GM12872 (cell line): ENCODE measurements at regions not wholly inside any gene's neighbourhood (a gene's known extent, or its start where the extent isn't known, plus 50 kb on each side); places are given as distances from the start of the nearest gene placed in this dataset.

Experiments
- CTCF ChIP-seq: IDR thresholded peaks from 3 replicates; pipeline ENCODE4 v1.5.1; 2011; ENCODE audit warnings: low read depth, mild to moderate bottlenecking, low read length, moderate library complexity; ENCODE audit not compliant: insufficient read depth

GRCh38 chr10:105351187-105351586 is 710.1 kb downstream of the SORCS3 start:
- TF ChIP-seq CTCF = no peak

DNA sequence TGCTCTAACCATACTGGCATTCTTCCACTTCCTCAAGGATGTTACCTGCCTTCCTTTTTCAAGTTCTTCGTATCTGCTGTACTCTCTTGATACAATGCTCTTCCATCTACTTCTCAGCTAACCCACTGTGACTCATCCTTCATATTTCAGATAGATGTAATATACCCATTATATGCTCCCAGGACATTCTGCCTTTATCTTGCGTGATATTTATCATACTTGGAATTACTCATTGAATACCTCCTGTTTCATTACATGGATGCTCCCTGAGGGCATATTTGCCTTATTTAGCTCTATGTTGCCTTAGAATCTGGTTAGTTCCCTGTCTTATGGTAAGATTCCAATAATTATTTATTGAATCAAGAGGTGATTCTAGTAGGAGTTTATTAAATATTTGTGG is 706.4 kb downstream of the SORCS3 start:
- TF ChIP-seq CTCF = no peak

DNA sequence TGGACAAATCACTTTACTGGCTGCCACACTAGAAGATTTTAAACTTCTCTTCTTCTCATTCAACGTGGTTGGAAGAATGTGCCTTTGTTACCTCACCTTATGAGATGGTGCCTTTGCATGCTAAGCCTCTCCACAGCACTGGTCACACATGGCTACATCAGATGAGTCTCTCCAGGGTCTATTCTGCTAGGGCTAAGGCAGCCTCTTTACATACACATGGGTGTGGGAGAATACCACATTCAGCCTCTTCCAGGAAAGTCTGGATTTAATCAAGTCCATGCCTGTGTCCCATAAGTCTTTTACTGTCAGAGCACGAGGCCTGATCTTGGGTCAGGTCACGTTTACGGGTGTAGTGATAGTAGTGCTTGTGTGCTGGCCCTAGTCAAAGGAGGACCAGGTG is 701.5 kb downstream of the SORCS3 start:
- TF ChIP-seq CTCF = no peak

DNA sequence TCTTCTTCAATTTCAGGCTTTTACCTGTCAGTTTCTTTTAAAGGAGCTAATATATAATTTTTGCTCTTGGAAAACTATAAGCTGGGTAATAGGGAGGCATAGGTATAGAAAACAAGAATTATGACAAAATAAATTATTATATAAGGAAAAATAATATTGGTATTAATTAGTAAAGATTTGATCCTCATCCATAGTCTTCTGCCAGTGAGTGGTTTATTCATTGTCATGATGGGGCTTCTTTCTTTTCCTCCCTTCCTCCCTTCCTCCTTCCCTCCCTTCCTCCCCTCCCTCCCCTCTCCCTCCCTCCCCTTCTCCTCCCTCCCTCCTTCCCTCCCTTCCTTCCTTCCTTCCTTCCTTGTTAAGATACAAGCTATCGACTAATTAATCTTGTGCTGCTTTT is 698.6 kb downstream of the SORCS3 start:
- TF ChIP-seq CTCF = no peak

DNA sequence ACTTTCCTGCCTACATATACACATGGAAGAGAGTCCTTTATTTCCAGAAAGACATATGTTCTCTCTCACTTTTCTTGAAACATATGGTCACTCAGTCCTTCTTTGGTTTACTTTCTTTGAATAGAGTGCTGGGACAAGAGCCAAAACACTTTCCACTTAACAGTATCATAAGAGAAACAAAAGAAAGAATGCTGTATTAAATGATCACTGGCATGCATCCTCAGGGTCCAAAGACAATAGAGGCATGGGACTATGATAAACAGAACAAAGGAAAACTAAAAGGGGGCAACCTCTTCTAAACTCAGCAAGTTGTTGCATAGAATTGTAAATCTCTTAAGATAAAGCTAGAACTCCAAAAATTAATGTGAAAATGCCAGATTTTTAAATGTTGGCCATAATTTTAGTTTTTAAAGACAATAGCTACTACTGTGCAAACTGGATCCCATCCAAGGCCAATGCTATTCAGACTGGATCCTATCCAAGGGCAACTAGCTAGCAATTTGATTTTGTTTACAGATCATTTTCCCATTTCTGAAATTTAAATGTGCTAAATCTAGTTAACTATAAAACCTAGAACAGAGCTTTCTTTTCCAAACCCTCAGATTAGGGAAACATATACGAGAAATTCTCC is 687.5 kb downstream of the SORCS3 start:
- no peak for TF ChIP-seq CTCF
